ENCODE measurements at regions not wholly inside any gene's neighbourhood (a gene's known extent, or its start where the extent isn't known, plus 50 kb on each side); places are given as distances from the start of the nearest gene placed in this dataset.

GRCh38 chr2:175605640-175606009, 396.4 kb downstream of the LNPK start:
- no peak for DNase-seq
- Histone ChIP-seq H3K9me3 (no peaks in the 10 kb centered on the region), H3K27me3 (peaks cover 0 to 5% (median 0%) of the 10 kb centered on the region in 9 donors), H3K27ac (no peak overlapping the region), H3K4me1 (peaks cover 0 to 2% (median 0%) of the 10 kb centered on the region in 12 donors), H3K4me3 (no peak overlapping the region), H3K36me3 (no peaks in the 10 kb centered on the region)
- 62 to 75% (median 73%) methylated on average over 5 of the region's 5 CpGs for WGBS, 4 donors
- intact Hi-C loops (cut with DNase I): no loop called here
- ATAC-seq: no peak
- no peak for TF ChIP-seq POLR2A (IDR thresholded peaks at IDR 0.05)
- no peak for TF ChIP-seq CTCF (IDR thresholded peaks at IDR 0.05)

- H3K4me1 ChIP-seq: peaks cover 0 to 13% (median 2%) of the 10 kb centered on the region in 12 donors
- TF ChIP-seq POLR2A (IDR thresholded peaks at IDR 0.05): no peak
- no peak for TF ChIP-seq CTCF (IDR thresholded peaks at IDR 0.05)
Observed at GRCh38 chr2:175601969-175602368, 400.1 kb downstream of the LNPK start.

GRCh38 chr2:175599966-175600831, 401.9 kb downstream of the LNPK start:
- H3K4me3 ChIP-seq: no peak overlapping the region
- H3K27ac ChIP-seq: peak overlapping the region in 5 of 12 donors; percentile 4 to 29 (median 27)
- peaks cover 0 to 13% (median 2%) of the 10 kb centered on the region in 12 donors for H3K4me1 ChIP-seq
- DNase-seq (peak in 1 of 5 donors; percentile 33), ATAC-seq (peak; percentile 64 to 95 (median 74))
- WGBS, 4 donors: 53 to 66% (median 65%) methylated on average over 7 of the region's 7 CpGs
- no peaks in the 10 kb centered on the region for H3K27me3 ChIP-seq
- no peak for TF ChIP-seq CTCF (IDR thresholded peaks at IDR 0.05)
- TF ChIP-seq POLR2A (IDR thresholded peaks at IDR 0.05): no peak
- intact Hi-C loops (cut with DNase I): no loop called here
- H3K36me3 ChIP-seq: no peaks in the 10 kb centered on the region
- no peaks in the 10 kb centered on the region for H3K9me3 ChIP-seq

More at GRCh38 chr2:175601969-175602368, 400.1 kb downstream of the LNPK start:
- no peak overlapping the region for H3K27ac ChIP-seq
- no peaks in the 10 kb centered on the region for H3K27me3 ChIP-seq
- H3K4me3 ChIP-seq: no peak overlapping the region
- H3K9me3 ChIP-seq: no peaks in the 10 kb centered on the region
- DNase-seq: no peak
- no peak for ATAC-seq
- WGBS, 4 donors: 52 to 67% (median 60%) methylated on average over 1 of the region's 1 CpG
- H3K36me3 ChIP-seq: no peaks in the 10 kb centered on the region
- intact Hi-C loops (cut with DNase I): no loop called here

GRCh38 chr2:175597286-175597685, 404.8 kb downstream of the LNPK start:
- TF ChIP-seq CTCF (IDR thresholded peaks at IDR 0.05) (no peak), POLR2A (IDR thresholded peaks at IDR 0.05) (no peak)
- DNase-seq: no peak
- H3K9me3 ChIP-seq: no peaks in the 10 kb centered on the region
- no peaks in the 10 kb centered on the region for H3K27me3 ChIP-seq
- peaks cover 0 to 13% (median 2%) of the 10 kb centered on the region in 12 donors for H3K4me1 ChIP-seq
- H3K36me3 ChIP-seq: no peaks in the 10 kb centered on the region
- H3K27ac ChIP-seq: no peak overlapping the region
- intact Hi-C loops (cut with DNase I): no loop called here
- no peak overlapping the region for H3K4me3 ChIP-seq
- no peak for ATAC-seq
